ENCODE measurements at regions not wholly inside any gene's neighbourhood (a gene's known extent, or its start where the extent isn't known, plus 50 kb on each side); places are given as distances from the start of the nearest gene placed in this dataset.

GRCh38 chr7:123351516-123352505, 152.0 kb upstream of the SLC13A1 start:
- ChIA-PET CTCF (interaction anchor here (0.7 kb wide), 1 partner anchor 1215 kb away, joined by 3 read pairs; no protein-coding TSS in a partner anchor), POLR2A (ENCODE audit: low non-redundant PET) (no interaction called here)
- H3K27ac ChIP-seq, result no peak overlapping the region
- TF ChIP-seq CTCF (conservative IDR thresholded peaks at IDR 0.05; ENCODE audit: low read depth), result no peak
- no peak for DNase-seq (ENCODE audit: low spot score)

GRCh38 chr7:123351027-123351426, 151.3 kb upstream of the SLC13A1 start:
- no peak for TF ChIP-seq CTCF (conservative IDR thresholded peaks at IDR 0.05; ENCODE audit: low read depth)
- POLR2A ChIA-PET (ENCODE audit: low non-redundant PET), result no interaction called here
- no peak for DNase-seq (ENCODE audit: low spot score)
- CTCF ChIA-PET, result no interaction called here
- H3K27ac ChIP-seq, result no peak overlapping the region

- no peak overlapping the region for H3K27ac ChIP-seq
- ChIA-PET POLR2A (ENCODE audit: low non-redundant PET) (no interaction called here), CTCF (interaction anchor here (0.7 kb wide), 1 partner anchor 152 kb away, joined by 3 read pairs; no protein-coding TSS in a partner anchor)
- no peak for DNase-seq (ENCODE audit: low spot score)
- TF ChIP-seq CTCF (conservative IDR thresholded peaks at IDR 0.05; ENCODE audit: low read depth), result no peak
These were observed 148.9 kb upstream of the SLC13A1 start for GRCh38 chr7:123348690-123349089.

GRCh38 chr7:123346766-123347165, 147.0 kb upstream of the SLC13A1 start:
- ChIA-PET CTCF (interaction anchor here (0.6 kb wide), 2 partner anchors 204 to 1513 kb away, joined by 3 to 5 read pairs; no protein-coding TSS in a partner anchor), POLR2A (ENCODE audit: low non-redundant PET) (no interaction called here)
- no peak for TF ChIP-seq CTCF (conservative IDR thresholded peaks at IDR 0.05; ENCODE audit: low read depth)
- H3K27ac ChIP-seq, result no peak overlapping the region
- DNase-seq (ENCODE audit: low spot score), result no peak

GRCh38 chr7:123343611-123344010, 143.8 kb upstream of the SLC13A1 start:
- DNase-seq (ENCODE audit: low spot score), result no peak
- no peak for TF ChIP-seq CTCF (conservative IDR thresholded peaks at IDR 0.05; ENCODE audit: low read depth)
- no peak overlapping the region for H3K27ac ChIP-seq
- CTCF ChIA-PET, result interaction anchor here (0.5 kb wide), 1 partner anchor 994 kb away, joined by 3 read pairs; no protein-coding TSS in a partner anchor
- POLR2A ChIA-PET (ENCODE audit: low non-redundant PET), result no interaction called here

- DNase-seq (ENCODE audit: low spot score), result no peak
- H3K27ac ChIP-seq, result no peak overlapping the region
- no peak for TF ChIP-seq CTCF (conservative IDR thresholded peaks at IDR 0.05; ENCODE audit: low read depth)
- ChIA-PET CTCF (no interaction called here), POLR2A (ENCODE audit: low non-redundant PET) (no interaction called here)
These were observed 141.3 kb upstream of the SLC13A1 start for GRCh38 chr7:123341102-123341501.

Data from RWPE1 (cell line).